OCI-M1 (cell line): ENCODE measurements at regions not wholly inside any gene's neighbourhood (a gene's known extent, or its start where the extent isn't known, plus 50 kb on each side); places are given as distances from the start of the nearest gene placed in this dataset.

Experiments used
- DNase-seq: peaks from one replicate; lab custom pipeline; 2025; lab: John Stamatoyannopoulos, UW

DNA sequence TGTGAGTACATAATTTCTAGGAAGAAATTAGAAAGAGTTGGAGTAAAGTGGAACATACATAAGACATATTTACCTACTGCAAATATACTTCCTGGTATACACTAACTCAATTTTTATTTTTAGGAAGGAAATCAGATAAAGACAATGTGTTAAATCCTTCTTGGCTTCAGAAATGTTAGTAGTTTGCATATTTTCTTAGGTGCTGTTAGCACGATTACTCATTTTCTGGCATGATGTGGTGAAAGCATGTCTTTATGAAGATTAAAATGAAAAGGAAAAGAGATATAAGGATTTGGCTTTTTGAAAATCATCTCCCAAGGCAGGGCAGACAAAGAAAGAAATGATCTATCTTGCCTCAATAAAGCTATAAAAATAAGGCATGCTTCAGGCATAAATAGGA, 287.6 kb upstream of the E2F7 start:
- no peak for DNase-seq

DNA sequence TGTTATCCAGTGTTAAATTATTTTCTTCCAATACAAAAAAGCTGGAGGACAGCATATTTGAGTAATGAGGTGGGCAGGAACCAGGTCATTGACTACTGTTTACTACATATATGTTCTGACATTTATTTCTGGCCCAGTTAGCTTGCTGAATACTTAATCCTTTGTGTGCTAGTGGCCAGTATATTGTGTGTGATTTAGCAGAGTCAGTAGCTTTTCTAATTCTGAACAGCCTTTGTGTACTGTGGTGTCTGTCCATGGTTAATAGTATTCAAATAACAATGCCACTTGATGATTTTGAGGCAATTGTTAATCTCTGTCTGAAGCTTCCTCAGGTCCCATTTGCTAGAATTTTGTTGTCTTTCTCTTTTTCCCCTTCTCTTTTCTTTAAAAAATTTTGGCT, 286.5 kb upstream of the E2F7 start:
- no peak for DNase-seq

DNA sequence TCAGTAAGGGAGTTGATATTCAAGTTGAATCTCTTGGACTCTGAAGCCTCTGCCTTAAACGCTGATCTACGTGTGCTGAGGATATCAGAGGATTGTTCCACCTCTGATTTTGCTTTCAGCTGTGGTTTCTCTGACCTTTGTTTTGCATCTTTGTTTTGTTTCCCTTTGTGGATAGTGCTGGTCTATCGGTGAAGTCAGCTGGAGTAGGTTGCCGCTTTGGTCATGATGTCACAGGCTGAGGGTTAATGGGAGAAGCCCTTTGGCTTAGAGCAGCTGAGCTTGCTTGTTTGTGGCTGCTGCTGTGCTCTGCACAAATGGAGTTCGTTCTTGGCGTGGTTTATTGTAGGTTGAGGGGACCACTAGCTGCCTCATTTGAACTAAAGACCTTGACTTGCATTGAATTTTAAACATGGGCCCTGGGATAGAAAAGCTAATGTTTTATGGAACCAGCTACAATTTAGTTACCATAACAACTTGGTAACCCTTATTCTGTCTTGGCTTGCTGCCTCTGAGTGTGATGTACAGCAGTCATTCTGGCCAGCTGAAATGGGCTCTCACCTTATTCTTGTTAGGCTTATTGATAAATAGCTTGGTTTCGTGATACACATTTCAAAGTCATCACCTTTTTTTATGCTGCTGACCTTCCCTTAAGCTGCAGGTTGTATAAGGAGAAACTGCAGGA, 284.5 kb upstream of the E2F7 start:
- no peak for DNase-seq

DNA sequence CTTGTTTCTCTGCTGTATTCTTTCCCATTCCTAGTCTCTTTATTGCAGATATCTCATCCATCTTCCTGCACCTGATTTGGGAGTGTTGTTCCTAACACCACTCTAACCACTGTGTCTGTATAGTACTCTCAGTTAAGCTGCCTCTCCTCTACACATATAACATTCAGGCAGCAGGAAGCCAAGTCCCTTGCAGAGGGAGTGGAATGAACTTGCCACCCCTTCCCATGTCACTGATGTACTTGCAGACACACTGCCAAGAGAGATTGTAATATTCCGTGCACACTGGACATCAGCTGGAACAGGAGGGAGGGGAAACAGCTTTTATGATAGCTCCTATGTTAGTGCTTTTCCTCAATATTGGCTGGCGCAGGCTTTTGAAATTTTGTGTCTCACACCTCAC, 281.6 kb upstream of the E2F7 start:
- no peak for DNase-seq

DNA sequence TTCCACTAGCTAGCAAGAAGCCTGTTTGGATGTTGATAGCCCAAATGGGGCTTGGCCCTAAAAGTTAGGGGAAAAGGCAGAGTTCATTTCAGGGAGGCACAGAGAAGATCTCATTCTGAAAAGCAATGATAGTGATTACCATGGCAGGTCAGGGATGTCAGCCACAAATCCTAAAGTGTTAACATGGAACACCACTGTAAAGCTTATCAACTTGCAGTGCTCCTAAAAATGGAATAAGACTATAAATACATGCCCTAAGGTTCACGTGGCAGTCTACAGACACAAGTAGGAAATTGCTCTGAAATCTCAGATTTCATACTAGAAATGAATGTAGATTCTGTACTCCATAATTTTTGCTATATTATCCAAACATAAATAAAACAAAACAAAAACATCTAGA, 280.0 kb upstream of the E2F7 start:
- DNase-seq: no peak

DNA sequence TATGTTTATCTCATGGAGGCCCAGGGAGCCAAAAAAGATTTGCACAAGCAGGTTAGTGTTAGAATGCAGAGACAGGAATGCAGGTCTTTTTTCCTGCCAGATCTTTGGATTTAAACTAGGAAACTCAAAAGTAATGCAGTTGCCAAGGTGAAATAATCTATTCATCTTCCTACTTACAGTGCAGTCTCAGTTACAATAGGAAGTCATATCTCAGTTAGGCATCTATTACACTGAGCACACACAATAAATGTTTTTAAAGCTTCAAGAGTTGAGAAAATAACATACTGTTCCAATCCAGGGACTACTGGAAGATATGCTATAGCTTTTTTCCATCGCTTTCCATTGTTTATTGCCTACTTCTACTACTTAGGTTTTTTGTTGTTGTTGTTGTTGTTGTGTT, 279.3 kb upstream of the E2F7 start:
- DNase-seq: no peak

DNA sequence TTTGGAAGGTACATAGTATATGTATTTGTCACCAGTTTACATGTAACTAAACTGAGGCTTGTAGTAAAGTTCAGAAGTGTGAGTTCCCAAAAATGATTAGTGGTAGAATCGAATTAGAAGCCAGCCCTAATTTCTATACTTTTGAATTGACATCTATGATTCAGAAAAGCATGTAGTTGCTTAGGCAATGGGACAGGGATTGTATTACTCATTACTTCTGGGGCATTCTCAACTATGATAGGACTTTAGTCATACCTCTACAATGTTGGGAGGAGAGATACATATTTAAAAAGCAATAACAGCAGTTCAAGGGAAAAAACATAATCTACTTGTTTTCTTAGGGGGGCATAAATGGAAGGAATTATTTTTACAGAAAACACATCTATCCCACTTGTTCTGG, 277.9 kb upstream of the E2F7 start:
- no peak for DNase-seq

DNA sequence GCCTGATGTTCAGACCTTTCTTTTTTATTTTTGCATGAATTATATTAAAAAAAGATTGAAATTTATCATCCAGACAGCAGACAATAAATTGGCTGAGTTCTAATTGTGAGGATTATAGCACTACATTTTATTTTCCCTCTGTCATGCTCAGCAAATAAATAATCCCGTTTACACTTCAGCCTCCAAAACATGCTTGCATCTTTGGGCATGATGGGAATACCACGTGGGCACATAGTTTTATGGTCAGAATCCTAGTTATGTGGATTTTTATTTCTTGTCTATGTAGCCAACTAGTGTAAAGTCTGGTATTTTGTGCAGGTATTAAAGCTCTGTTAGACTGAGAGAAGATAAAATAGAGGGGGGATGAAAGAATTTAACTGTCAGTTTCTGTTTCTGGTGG, 276.9 kb upstream of the E2F7 start:
- DNase-seq: no peak

DNA sequence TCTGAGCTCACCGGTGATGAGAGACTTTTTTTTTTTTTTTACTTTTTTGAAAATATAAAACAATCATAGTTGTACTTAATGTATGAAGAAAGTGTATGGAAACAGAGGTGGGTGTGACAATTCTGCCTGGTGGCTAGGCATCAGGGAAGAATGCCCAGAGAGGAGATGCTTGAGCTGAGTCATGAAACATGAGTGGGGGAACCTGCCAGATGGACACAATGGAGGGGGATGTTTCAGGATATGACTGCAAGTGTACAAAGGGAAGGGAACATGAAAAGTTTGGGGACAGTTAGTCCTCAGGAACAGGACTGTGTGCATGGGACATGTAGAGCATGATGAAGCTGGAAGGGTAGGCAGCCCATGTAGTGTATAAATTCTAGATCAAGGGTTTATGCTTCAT, 274.2 kb upstream of the E2F7 start:
- DNase-seq: no peak

DNA sequence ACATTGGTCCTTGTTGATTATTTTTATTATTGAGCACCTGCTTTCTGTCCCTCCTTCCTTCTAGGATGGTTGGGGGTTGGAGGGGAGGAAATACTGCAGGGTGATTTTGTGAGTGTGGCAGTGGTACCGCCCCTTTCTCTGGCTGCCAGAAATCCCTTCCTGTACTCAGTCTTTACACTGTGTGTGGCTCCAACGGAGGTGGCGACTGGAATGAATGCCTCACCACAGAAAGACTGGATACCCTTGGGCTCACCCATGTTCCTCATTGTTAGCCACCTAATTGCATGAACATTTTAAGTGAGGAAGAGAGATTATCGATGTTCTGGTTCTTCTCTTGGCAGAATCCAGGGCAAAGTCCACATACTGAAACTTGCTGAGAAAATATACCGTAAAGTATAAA, 272.0 kb upstream of the E2F7 start:
- no peak for DNase-seq

DNA sequence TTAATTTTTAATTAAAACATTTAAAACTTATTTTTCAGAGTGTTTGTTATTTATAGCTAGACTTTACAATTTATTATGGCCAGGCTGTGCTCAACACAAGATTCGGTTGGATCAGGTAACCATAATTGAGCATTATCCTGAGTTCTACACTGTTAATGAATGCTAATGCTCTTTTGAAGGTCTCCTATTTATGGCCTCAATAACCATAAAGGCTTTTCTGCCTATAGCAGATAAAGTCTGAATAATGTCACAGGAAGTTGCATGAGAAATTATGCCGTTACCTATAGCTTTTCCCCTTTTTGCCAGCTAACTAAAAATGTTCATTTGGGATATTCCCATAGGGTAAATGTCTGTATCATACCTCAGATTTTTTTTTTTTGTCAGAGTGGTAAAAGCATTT, 269.4 kb upstream of the E2F7 start:
- no peak for DNase-seq

DNA sequence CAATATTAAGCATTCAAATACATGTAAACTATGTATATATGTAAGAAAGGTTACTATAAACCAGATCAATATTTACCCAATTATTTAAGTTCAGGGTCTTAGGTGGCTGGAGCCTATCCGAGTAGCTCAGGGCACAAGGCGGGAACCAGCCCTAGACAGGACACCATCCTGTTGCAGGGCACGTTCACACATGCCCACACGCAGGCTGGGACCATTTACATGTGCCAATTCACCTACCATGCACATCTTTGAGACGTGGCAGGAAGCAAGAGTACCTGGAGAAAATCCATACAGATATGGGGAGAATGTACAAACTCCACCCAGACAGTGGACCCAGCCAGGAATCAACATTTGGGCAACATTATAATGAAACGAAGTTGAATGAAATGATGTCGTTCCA, 263.0 kb upstream of the E2F7 start:
- DNase-seq: no peak

DNA sequence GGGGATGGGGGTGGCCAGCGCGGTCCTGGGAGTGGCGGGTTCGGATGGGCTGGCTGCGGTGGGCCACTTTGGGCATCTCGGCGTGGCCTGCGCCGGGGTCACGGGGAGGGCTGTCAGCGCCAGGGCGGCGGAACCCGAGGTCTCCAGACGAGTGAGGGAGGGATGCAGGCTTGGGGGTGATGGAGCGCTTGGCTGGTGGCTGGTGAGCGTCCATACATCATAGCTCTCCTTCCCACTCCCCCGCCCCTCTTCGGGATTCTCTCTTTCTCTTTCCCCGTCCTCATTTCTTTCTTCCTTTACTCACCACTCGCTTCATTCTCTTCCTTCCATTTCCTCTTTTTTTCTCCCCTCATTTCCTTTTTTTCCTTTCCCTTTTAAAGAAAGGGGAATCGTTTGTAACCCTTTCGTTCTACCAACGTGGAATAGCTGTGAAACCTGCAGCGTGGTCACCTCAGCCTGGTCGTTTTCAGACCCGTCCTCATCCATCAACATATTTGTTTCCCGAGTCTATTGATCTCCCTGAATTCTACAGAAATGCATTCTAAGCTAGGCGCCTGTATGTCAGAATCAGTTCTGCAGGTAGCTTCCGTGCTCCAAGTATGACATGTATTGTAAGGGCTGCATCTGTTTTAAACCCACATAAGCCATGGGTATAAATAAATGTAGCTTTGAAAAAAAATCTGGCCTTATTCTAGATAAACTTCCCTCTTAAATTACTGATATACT, 260.3 kb upstream of the E2F7 start:
- DNase-seq: no peak

DNA sequence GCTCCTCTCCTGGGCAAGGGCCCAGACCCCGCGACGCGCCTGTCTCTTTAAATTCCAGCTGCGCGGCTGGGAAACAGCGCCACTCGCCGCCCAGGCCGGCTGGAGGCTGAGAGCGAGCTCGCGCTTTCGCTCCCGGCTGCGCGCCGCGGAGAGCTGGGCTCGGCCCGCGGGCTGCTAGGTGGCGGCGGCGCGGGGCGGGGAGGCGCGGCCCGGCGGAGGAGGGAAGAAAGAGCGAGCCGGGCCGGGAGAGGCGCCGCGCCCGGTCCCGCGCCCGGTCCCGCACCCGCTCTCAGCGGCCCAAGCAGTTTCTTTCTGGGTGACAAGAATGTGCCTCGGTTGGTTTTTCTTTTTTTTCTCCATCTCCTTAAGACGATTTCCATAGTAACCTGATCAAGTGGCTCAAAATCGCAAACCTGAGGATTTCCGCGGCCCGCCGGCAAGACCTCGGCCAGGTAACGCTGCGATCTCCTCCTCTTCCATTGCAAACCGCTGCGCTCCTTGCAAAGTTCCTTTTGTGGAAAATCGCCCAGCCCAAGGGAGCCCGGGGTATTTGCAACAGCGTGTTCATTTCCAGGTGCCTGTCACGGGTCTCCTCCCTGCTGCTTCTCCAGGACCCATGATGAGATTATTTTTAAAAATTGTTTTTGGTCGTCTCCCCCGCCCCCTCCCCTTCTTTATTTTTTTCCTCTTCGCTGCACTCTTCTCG, 259.5 kb upstream of the E2F7 start:
- DNase-seq: peak; percentile 48

DNA sequence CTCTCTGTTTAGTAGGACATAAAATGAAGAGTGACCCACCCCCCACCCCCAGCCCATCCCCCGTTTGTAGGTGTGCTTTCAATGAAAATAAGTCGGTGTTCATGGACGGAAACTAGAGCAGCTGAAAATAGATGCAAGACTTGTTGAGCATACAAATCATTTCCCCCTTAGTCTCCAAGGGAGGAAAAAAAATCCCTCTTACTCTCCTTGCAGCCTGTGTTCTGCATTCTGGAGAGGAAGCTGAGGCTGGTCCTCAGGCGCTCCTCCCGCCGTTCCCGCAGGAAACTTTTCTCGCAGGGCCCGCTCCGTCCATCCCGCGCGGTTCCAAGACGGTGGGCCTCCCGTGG, 259.0 kb upstream of the E2F7 start:
- DNase-seq: no peak

DNA sequence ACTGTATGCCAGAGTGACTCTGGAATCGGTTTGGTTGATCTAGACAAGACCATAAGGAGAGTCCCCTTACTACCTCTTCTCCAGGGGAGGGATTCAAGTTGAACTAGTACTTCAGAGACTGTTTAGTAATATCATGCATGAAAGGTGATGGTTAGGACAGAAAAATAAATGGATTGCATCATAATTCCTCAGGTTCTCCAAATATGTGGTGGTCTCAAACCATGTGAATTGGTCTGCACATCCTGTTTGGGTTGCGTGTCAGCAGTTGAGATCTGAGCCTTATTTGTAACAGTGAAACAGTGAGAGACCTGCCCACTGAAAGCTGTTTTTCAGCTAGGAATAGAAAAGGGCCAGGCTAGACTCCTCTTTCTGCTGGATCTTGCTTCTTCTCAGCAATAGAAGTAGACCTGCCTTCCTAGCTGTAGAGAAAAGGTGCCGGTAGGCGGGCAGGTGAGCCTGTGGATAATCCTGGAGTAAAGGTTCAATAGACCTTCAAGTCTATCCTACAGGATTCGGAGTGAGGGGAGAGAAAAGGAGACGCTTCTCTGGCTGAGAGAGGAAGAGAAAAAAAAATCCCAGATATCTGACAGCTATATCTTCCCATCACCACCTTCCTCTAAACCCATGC, 258.5 kb upstream of the E2F7 start:
- no peak for DNase-seq

DNA sequence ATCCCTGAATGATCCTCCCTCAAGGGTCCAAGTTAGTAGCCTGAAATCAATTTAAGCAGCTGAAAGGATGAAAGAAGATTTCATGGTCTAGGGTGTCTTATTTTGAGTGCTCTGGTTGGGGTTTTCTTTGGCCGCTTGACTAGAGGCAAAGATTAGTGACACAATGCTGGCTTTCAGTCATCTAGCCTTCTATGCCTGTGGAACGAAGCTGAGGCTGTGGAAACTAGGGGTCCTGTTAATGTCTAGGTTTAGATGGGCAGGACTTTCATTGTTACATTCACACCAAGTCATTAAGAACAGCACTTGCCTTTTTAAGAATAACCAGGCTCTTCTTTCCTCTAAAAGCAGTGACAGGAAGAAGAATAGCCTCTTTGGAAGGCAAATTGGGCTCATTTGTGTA, 253.8 kb upstream of the E2F7 start:
- no peak for DNase-seq

DNA sequence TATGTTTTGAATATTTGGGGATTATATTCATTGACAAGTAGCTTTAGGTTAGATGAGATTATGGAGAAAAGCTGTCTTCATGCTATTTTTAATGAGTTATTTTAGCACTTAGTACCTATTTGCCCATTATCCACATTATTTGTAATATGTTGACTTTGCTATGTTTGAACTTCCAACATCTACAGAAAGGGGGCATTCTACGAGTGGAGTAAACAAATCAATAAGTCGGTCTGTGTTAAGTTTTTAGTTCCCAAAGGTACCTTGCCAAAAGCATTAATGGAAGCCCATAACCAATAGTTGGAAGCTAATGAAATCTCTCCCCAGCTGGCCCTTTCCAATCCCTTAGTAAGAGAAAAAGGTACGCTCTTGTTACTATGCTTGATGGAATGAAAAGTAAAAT, 250.0 kb upstream of the E2F7 start:
- peak; percentile 3 for DNase-seq

DNA sequence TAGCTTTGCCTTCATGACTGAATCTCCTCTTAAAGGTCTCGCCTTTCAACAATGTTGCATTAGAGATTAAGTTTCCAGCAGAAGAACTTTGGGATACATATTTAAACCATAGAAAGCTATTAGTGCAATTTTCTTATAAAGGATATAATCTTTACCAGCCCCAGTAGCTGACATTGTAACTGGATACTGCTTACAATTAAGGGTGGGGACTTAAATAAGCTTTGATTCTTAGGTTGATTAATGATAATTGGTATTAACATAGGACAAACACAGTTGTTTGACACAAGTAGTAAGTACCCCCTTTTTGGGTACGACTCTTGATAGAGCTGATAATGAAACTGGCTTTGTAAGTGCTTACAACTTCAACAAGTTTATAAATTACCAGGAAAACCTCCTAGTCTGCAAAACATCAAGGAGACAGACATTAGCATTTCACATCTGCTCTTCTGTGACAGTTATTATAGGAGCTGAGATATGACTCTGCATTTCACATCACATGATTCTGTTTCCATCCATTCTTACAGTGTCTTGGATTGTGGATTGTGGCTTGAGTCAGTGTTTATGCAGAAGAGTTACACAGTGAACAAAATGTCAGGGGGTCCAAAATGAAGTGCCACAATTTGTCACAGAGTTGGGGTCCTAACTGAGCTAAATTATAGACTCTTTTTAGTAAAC, 249.1 kb upstream of the E2F7 start:
- peak; percentile 23 for DNase-seq

DNA sequence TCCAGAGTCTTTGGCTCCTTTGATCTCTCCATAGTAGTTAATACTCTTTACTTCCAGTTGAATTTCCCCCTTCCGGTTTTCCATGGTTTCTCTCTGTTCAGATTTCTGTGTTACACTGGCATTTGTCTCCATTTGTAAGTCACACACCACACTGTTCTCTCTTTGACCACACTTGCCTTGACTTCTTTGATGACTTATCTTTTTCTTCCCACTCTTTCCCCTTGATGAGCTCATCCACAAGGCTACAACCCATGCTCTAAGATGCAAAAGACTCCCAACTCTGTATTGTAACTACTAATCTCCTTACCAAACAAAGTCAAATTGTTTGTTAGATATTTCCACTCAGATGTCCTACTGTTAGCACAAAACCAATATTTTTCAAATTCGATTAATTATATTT, 242.7 kb upstream of the E2F7 start:
- no peak for DNase-seq

DNA sequence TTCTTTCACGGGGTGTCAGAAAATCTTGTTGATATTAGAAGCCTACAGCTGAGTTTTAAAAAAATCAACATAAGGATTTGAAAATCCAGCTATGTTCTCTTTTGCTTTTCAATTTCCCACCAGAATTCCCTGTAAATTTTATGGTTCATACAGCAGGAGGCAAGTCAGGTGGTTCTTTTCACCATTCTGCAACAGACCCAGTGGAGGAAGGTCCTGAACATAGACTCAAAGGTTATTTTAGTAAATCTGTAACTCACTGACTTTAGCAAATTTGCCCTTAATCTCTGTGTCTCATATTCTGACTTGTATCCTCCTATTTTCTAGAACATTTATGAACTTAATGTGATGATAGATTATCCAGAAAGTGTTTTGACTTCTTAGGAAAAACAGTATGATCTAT, 235.4 kb upstream of the E2F7 start:
- no peak for DNase-seq

DNA sequence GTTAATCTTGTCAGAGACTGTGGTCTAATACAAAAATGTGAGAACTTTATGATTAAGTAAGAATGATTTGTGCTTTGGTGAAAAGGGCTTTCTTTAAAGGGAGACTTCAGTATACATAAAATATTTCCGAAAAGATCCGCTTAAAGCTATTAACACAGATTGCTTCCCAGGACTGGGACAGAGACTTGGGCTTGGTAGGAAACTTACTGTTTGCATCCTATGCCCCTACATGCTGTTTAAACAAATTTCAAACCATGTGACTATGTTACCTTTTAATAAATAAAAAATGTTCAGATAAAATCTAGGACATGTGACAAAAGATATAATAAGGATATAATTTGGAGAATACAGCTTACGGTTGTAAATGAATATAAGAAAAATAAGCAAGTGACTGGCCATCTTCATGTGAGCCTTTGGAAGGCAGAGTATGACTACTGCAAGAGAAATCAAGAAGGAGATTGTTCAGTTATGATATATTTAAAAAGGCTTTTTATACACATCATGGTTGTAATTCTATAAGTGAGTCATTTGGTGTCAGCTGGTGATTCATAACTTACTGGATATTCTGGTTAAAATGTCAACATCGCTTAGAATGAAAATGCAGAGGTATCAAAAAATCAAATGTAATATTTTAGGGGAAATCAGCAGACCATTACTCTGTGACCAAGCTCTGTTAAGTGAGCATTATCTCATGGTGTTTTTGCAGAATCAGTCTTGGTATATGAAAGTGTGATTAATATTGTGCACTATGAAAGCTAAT, 234.7 kb upstream of the E2F7 start:
- DNase-seq: no peak
